AG04450 (cell line): ENCODE measurements at regions not wholly inside any gene's neighbourhood (a gene's known extent, or its start where the extent isn't known, plus 50 kb on each side); places are given as distances from the start of the nearest gene placed in this dataset.

Experiments used
- CTCF ChIA-PET: fragments of 300-600, 350-600 bp; formaldehyde crosslinking; extraction: SDS; loops from one replicate; lab custom pipeline; 2022; ENCODE audit warnings: antibody characterized with exemption, inconsistent platforms; lab: Charles Lee
- POLR2A ChIA-PET: fragments of 350-600 bp; formaldehyde crosslinking; extraction: SDS; loops from one replicate; lab custom pipeline; 2021; ENCODE audit warnings: antibody characterized with exemption, inconsistent platforms; lab: Yijun Ruan, JAX
- DNase-seq: peaks from one replicate; pipeline ENCODE4 v3.0.0-alpha.2; 2011; ENCODE audit warnings: low read depth, low spot score
- H3K27ac ChIP-seq: one replicate; pipeline ENCODE4 v1.5.1; 2012; ENCODE audit warnings: low read depth, low read length, control low read depth
- H3K27me3 ChIP-seq: one replicate; pipeline ENCODE4 v1.6.0; 2012; ENCODE audit warnings: low read length; ENCODE audit not compliant: control insufficient read depth, insufficient read depth
- H3K4me3 ChIP-seq: 2 replicates; pipeline ENCODE4 v1.5.1; 2011; ENCODE audit warnings: mild to moderate bottlenecking, low read depth, low read length, control low read depth
- H3K9me3 ChIP-seq: 2 replicates; pipeline ENCODE4 v1.5.1; 2012; ENCODE audit warnings: low read length; ENCODE audit not compliant: control insufficient read depth, insufficient read depth
- TF ChIP-seq, protein P1 (sequence below): IDR thresholded peaks from 2 replicates; pipeline ENCODE4 v1.5.1; 2011; ENCODE audit warnings: low read depth, low read length, control low read depth, inconsistent platforms

DNA sequence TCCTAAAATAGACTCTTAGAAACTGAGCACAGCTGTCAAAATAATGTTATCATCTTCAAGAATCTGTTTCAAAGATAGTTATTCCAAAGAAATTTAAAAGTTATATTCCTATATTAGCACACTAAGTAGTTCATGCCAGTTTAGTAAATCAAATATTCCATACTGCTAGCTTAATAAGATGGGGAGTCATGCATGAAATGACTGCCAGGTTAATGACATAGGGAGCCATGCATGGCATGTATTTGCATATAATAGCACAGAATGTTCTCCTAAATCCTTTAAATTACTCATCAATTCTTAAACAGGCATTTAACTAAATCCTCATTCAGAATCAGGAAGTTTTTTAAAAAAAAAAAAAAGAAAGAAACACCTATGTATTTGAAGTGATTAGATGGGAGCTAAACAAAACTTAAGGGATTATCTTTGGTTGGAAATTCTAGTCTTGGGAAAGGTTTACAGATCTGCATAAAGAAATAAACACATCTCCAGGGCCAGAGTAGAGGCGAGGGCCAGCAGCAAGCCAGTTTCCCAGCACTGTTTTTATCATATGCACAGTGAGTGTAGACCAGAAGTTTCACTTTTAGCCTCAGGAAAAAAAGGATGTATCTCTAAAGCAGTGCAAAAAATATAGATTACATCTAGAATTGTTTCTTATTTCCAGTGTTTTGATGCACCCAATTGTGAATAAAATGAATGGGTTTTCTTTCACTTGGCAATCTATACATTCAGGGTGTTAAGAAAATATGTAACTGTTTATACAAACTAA, 366.4 kb upstream of the AGTR1 start:
- Histone ChIP-seq H3K4me3 (no peak overlapping the region), H3K27ac (no peak overlapping the region), H3K9me3 (no peaks in the 10 kb centered on the region), H3K27me3 (no peaks in the 10 kb centered on the region)
- TF ChIP-seq, protein P1, sequence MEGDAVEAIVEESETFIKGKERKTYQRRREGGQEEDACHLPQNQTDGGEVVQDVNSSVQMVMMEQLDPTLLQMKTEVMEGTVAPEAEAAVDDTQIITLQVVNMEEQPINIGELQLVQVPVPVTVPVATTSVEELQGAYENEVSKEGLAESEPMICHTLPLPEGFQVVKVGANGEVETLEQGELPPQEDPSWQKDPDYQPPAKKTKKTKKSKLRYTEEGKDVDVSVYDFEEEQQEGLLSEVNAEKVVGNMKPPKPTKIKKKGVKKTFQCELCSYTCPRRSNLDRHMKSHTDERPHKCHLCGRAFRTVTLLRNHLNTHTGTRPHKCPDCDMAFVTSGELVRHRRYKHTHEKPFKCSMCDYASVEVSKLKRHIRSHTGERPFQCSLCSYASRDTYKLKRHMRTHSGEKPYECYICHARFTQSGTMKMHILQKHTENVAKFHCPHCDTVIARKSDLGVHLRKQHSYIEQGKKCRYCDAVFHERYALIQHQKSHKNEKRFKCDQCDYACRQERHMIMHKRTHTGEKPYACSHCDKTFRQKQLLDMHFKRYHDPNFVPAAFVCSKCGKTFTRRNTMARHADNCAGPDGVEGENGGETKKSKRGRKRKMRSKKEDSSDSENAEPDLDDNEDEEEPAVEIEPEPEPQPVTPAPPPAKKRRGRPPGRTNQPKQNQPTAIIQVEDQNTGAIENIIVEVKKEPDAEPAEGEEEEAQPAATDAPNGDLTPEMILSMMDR = no peak
- ChIA-PET POLR2A (no interaction called here), CTCF (interaction anchor here (2.5 kb wide), 1 partner anchor 22 kb away, joined by 13 read pairs; no protein-coding TSS in a partner anchor)
- no peak for DNase-seq

DNA sequence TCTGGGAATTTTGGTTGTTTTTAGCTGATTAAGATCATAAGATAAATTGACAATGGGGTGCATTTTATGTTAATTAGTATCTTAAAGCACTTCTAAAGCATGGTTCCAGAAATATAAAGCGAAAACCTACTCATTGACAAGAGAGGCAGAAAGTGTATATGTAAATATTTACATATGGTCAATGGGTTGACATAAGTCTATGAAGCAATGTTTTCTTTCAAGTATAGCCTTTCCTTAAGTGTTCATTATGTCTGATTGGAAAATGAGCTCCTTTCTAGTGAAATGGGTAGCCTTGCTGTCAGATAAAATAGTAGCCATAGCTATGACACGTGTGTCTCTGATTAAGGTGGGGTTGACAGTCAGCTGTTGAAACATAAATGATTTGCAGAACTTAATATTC, 365.2 kb upstream of the AGTR1 start:
- H3K4me3 ChIP-seq = no peak overlapping the region
- no peaks in the 10 kb centered on the region for H3K27me3 ChIP-seq
- TF ChIP-seq, protein P1 = no peak
- ChIA-PET CTCF (interaction anchor here (0.9 to 2.5 kb wide), 3 partner anchors 10 to 23 kb away, joined by 3 to 13 read pairs (median 4); no protein-coding TSS in a partner anchor), POLR2A (no interaction called here)
- DNase-seq = no peak
- H3K9me3 ChIP-seq = no peaks in the 10 kb centered on the region
- no peak overlapping the region for H3K27ac ChIP-seq

DNA sequence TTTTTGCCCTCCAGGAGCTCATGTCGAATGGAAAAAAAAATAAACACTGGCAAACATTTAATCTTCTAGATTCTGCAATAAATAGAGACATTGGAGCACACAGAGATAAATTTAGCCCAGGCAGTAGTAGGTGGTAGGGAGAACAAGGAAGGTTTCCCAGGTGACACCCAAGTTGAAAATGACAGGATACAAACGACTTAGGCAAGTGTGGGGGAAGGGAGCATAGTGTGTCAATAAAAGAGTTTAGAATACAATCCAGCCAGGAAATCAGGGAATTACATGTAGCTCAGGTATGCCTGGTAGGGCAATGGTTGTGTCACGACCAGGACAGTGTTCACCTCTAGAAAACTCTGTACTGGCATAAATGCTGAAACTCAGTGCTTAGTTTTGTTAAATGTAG, 364.6 kb upstream of the AGTR1 start:
- Histone ChIP-seq H3K27ac (no peak overlapping the region), H3K27me3 (no peaks in the 10 kb centered on the region), H3K9me3 (no peaks in the 10 kb centered on the region), H3K4me3 (no peak overlapping the region)
- TF ChIP-seq, protein P1 = no peak
- DNase-seq = no peak
- ChIA-PET CTCF (interaction anchor here (0.9 to 2.5 kb wide), 3 partner anchors 10 to 24 kb away, joined by 3 to 13 read pairs (median 4); no protein-coding TSS in a partner anchor), POLR2A (no interaction called here)

DNA sequence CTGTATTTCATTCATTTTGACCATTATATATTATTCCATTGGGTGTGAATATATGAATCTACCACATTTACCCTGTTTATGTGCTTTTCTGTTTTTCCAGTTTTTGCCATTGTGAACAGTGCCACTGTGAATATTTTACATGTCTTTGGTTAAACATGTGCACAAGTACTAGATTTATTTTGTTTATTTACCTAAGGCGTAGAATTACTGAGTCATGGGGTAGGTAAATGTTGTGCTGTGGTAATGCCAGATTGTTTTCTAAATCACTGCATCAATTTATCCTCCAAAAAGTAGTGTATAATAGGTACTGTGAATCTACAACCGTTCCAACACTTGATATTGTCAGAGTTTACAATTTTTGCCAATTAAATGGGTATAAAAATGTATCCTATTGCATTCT, 362.1 kb upstream of the AGTR1 start:
- TF ChIP-seq, protein P1 = no peak
- Histone ChIP-seq H3K27ac (no peak overlapping the region), H3K9me3 (no peaks in the 10 kb centered on the region), H3K27me3 (no peaks in the 10 kb centered on the region), H3K4me3 (no peak overlapping the region)
- DNase-seq = no peak
- POLR2A ChIA-PET = no interaction called here
- CTCF ChIA-PET = no interaction called here

DNA sequence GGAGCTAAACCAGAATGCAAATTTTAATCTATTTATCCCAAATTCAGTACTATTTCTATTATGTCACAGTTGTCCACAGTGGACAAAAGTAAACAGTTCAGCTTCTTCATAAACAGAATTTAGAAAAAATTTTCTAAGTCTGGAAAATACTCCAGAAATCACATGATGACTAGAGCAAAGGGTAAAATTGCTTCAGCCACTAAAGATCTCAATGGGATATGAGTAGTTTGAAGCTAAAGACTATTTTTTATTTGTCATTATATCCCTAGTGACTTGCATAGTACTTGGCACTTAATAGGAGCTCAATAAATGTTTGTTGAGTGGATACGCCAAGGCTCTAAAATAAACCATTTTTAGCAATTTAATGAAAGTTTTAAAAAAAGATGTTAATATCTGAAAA, 354.3 kb upstream of the AGTR1 start:
- no peak for DNase-seq
- no peak overlapping the region for H3K4me3 ChIP-seq
- no peaks in the 10 kb centered on the region; the same call in 1 of the 2 replicates for H3K9me3 ChIP-seq
- H3K27me3 ChIP-seq = no peaks in the 10 kb centered on the region
- POLR2A ChIA-PET = no interaction called here
- no peak overlapping the region for H3K27ac ChIP-seq
- CTCF ChIA-PET = interaction anchor here (1.4 to 1.9 kb wide), 2 partner anchors 11 to 34 kb away, joined by 4 to 10 read pairs; no protein-coding TSS in a partner anchor
- TF ChIP-seq, protein P1 = no peak
